Stimulated activated CD8-positive, alpha-beta memory T cell treated with anti-CD3 and anti-CD28 coated beads, Interleukin-15, amount 100 ng/mL, for 24 hours (primary cell): ENCODE measurements at regions not wholly inside any gene's neighbourhood (a gene's known extent, or its start where the extent isn't known, plus 50 kb on each side); places are given as distances from the start of the nearest gene placed in this dataset.
"Not testable (repeated sequence)": the region's sequence is repeated elsewhere in the genome, so short reads cannot be mapped to it uniquely, and the experiment has no call there.

ENCODE experiments used
- DNase-seq: peaks from one replicate; pipeline ENCODE4 v3.0.0-alpha.2; 2020; ENCODE audit warnings: low read depth

DNA sequence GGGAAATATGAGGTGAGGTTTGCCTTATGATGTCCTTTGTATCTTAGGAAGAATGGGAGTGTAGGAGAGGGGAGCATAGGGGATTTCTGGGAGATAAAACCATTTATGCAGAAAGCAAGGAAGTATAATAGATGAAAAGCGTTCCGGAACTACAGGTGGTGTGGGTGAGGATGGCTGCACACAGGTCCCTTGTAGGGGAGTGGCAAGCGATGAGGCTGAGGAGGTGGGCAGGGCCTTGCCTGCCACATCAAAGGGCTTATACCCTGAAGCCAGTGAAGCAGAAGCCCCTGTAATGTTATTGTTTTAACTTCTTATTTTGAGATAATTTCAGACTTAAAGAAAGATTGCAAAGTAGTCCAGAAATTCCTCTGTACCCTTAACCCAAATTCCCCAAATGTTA, 107.3 kb upstream of the IKBKE start:
- not testable (repeated sequence) for DNase-seq

DNA sequence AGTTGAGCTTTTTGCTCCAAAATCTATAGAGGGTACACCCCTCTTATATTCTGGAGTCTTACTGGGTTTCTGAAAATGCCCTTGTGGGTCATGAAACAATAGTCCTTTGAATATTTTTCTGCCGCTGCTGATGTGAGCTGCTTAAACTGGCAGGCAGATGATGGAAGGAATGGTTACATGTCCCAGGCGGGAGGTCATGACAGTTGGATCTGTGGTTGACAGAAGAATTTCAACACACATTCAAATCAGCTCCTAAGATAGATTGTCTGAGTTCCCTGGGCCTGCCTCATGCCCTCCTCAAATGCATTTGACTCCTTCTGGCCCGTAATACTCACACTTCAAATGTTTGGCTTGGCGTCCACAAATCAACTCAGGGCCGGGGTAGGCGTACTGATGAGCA, 105.0 kb upstream of the IKBKE start:
- DNase-seq = not testable (repeated sequence)

DNA sequence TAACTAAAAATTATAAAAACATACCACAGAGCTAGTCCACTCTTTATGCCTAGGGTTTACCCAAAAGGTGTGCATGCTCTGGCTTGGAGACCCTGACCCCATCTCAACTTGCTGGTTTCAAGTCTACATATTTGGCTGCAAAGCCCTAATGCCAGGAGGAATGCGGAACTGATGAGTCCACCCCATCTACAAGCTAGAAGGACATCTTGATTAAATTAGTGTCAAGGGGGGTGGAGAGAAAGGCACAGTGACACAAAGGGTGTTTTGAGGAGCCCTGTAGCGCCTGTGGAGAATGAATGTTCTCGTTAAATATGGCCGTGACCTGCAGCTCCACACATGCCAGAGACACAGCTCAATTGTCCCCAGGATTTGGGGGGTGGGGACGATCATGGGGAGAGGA, 104.1 kb upstream of the IKBKE start:
- DNase-seq = not testable (repeated sequence)

DNA sequence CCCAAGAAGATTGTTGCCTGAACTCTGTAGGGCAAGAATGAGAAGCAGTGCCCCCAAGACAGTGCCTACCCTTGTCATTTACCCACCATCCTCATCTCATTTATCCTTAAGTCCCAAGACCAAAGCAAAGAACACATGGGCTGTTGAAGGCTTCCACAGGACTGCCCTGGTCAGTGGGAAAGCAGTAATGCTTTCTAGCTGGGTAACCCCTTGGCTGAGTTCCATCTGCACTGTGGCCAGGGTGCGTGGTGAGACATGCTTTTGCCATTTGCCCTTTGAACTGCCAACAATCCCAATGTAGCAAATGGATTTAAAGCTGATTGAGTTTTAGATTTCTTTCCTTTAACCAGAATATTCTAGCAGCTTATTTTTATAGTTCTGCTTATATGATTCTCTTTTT, 103.5 kb upstream of the IKBKE start:
- DNase-seq = not testable (repeated sequence)

DNA sequence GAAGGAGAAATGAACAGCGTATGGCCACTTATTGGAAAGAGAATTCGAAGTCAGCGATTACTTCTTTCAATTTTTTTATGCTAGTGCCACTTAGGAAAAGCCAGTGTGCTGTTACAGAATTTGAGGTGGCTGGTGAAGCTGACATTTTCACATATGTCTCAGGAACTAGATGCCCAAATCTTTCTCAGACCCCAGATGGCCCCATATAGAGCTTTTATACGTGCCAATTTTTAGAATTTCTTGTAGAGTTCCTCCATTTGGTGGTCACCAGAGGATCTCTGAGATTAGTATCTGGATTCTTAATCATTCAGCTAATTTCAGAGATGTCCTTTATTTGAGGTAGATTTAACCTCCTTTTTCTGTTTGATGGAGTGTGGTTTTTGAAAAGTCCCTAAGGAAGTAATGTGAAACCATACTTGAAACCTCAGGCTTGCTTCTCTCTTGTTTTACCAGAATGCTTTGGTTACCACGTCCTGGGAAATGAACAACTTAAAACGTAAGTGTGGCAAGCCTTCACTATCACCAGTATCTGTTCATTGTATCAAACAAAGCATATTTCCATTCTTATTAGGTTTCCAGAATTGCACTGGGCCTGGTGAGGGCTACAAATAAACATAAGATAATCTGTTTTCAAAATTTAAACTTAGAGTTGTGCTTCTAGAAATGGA, 102.2 kb upstream of the IKBKE start:
- not testable (repeated sequence) for DNase-seq

DNA sequence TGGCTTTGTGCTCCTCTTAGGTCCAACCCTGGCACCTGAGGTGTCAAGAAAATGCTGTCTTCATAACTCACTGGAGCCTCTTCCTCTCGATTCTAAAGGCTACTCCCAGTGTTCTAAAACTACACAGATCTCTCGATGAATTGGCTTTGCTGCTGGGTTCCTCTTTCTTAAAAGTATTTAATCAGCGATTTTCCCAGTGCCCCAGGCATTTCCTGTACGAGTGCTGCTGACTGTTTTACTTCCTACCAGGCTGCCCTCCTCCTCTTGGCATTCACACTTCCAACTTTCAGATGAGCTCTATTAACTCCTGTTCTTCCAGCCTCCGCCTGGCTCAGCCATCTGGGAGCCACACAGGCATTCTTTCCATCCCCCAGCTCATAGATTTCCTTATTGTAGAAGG, 95.6 kb upstream of the IKBKE start:
- DNase-seq = not testable (repeated sequence)

DNA sequence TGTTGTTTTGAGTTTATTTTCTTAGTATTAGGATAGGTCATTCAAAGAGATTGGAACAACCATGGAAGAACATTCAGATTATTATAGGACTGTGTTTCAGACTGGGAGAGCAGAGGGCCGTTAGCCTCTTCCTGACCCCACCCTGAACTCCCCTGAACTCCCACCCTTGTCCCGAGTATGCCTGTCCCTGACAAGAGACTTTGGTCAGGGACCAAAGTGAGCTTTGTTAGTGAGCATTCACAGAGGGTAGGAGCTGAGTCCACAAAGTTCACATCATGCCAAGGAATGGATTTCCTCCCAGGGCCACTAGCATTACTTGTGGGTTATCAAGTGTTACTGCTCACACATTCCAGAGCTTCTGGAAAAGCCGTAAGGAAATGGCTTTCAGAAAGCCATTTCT, 94.7 kb upstream of the IKBKE start:
- DNase-seq = not testable (repeated sequence)

DNA sequence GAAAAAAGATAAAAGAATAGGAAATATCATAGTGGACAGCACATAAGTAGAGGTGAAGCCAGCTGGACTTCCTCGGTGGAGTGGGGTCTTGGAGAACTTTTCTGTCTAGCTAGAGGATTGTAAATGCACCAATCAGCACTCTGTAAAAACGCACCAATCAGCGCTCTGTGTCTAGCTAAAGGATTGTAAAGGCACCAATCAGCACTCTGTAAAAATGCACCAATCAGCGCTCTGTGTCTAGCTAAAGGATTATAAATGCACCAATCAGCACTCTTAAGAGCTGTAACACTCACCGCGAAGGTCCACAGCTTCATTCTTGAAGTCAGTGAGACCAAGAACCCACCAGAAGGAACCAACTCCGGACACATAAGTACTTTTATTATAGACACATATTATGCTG, 91.8 kb upstream of the IKBKE start:
- not testable (repeated sequence) for DNase-seq

DNA sequence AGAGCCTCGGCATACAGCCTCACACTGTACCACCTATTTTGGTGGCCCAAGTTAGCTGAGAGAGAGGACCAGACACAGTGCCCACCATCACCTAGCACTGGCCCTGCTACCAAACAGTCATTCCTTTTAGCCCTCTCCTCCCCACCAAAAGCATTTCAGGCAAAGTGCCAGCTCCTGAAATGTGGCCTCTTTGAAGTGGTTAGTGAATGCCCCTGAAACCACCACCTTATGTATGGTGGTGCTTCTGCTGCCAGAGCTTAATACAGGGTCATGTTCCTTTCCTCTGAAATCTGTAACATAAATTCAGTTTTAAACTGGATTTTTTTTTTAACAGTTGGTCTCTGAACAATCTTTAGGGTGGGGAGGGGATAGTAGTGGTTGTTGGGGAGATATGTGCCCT, 91.0 kb upstream of the IKBKE start:
- not testable (repeated sequence) for DNase-seq

DNA sequence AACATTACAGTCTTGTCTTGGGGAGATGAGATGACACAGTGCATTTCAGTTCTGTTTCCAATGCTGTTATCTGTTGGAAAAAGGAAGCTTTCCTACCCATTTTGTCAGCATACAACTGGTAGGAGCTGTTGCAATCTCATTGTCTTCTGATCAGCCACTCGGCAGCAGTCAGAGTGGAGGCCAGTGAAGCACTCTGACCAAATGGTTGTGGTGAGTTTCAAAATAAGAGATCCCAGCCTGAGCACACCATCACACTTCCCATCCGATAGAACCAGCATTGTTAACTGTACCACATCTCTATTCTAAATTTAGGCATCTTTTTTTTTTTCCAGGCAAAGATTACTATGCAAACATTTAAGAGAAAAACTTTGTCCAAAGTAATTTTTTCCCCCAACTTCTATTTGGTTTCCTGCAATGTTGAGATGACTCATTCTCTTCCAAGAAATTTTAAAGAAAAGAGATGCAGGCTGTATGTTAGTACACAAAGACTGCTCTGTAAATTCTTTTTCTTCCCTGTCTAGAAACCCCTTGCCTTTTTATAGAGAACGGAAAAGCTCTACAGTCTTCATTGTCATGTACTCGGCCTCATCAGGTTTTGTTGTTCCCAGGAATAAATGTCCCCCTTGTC, 90.0 kb upstream of the IKBKE start:
- not testable (repeated sequence) for DNase-seq

DNA sequence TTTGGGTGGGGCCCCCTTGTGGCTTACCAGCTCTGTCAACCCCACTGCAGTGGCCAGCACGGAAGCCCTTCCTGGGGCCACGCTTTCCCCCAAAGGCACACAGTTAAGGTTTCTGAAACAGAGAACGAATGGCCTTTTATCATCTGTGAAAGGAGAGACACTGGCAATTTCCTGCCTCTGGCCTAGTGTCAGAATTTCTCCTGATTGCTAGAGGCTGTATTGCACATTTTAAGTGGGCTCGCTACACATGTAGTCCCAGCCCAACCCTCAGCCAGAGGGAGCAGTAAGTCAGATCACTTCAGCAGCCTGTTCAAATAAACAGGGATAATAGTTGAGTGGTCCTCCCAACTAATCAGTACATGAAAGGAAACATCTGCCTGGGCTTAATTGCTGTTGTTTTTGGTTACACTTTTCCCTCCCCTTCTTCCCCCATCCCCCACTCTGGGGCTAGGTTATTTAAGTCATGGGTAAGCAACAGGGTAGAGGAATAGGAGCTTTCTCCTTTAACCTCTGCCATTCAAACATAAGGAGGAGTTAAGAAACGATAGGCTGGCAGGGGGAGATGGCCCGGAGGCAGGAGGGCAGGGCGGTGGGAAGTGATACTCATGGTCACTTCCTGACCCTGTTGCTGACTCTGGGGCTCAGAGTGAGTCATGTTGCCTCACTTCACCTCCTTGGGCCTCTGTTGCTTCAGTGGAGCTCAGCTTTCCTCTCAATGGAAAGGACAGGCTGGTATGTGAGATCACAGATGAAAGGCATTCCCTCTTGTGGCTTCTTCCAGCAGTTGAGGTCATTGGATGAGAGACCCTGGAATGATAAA, 89.3 kb upstream of the IKBKE start:
- DNase-seq = not testable (repeated sequence)

DNA sequence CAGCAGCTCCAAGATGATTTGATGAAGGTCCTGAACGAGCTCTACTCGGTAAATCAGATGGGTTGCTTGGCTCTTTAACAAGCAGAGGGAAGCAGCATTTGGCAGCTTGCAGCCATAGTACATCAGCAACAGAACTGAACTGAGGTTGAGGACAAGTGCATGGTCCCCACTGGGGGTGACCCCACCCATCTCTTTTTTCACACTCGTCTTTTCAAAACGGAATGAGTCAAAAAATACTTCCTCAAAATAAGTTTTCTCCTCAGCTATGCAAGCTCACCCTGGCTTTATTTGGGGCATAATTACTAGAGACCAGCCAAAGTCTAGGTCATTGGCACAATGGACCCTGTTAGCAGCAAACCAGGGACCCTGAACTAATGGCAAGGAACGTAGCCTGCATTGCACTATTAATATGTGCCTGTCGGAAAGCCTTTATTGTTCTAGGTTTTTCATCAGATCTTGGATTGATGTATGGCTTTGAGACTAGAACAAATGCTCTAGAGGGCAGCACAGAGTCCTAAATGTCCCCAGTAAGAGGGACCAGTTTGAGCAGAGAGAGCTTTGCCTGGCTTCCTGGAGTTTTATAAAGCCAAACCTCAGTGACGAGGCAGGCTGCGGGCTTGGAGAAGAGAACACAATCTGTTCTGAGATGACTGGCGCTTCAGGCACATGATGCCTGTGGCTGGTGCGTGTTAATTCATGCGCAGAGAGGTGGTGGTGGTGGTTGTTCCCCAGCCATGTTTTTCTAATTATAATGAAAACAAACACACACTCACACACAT, 86.1 kb upstream of the IKBKE start:
- DNase-seq = not testable (repeated sequence)

DNA sequence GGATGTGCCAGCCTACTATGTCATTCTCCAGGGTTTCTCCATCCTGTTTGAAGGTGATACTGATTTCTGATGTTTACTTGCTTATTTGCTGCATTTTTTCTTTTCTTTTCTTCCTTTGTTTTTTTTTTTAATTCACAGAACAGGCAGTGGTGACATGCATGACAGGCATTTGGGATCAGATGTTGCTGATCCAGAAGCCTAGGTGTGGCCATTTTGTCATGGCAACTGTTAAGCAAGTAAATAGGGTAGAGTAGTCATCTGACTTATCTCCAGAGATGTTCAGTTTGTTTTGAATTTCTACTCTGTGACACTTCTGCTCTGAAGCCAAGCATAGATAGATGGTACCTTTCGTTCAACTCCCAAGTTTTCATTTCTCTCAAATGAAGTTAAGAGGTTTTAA, 85.4 kb upstream of the IKBKE start:
- not testable (repeated sequence) for DNase-seq

DNA sequence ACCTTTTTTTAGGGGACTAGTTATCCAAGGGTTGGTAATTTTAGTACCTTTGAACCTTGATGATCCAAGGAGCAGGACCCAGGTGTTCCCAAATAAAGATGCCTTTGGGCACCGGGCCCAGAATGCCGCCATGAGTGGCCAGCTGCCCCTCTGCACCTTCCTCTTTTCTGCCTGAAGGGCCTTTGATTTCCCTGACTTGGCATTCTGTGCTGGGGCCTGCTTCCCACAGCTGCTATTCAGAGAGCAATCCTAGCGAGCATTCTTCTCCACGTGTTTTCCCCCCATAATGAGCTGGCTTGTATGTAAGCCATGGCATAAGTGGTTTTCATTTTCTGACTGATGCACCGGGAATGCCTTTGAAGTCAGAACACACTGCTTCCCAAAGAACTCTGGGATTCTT, 82.6 kb upstream of the IKBKE start:
- not testable (repeated sequence) for DNase-seq

DNA sequence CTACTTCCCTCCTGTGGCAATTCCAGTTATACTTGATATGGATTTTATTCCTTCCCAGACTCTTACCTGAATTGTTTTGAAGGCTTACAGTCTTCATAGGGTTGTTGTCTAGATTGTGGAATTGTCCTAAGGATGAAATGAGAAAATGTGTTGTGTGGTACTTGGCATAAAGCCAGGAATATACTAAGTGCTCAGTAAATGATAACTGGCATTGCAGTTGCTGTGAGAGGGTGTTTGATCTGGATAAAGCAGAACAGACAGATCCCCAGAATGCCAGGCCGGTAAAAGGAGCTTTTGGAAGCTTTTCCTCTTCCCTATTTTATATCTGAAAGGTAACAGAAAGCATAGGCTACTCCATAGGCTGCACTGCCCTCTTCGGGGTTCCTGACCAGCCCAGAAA, 78.4 kb upstream of the IKBKE start:
- DNase-seq = not testable (repeated sequence)

DNA sequence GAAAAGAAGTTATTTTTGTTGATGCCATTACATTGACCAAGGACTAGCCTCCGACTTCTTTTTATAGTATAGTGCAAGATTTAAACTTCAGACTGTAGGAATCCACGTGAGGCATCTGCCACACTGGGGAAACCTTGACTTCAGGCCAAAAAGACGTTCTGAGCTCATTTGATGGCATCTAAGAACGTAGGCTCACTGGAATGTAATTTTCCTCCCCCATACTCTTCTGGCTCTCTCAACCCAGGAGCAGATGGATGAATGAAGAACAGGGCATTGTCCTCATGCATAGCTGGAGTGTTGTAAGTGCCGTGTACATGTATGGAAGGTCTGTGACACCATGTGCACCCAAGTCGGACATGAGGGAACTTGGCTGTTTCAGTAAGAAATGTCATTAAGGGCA, 72.8 kb upstream of the IKBKE start:
- not testable (repeated sequence) for DNase-seq

DNA sequence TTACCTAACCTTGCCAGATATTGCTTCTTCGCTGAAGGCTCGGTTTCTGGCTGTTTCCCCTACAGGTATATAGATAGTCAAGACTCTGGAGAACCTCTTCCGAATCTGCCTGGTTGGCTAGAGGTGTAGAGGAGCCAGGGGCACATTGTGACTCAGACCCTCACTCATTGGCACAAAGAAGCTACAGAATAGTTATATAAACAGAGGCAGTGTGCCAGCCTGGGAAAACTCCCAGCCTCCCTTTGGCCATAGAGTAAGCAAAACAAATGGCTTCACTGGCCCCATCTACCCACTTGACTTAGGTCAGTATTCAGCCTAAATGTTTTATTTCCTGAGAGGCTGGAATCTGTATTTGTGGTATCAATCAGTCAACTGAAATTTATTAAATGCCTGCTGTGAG, 72.0 kb upstream of the IKBKE start:
- DNase-seq = not testable (repeated sequence)

DNA sequence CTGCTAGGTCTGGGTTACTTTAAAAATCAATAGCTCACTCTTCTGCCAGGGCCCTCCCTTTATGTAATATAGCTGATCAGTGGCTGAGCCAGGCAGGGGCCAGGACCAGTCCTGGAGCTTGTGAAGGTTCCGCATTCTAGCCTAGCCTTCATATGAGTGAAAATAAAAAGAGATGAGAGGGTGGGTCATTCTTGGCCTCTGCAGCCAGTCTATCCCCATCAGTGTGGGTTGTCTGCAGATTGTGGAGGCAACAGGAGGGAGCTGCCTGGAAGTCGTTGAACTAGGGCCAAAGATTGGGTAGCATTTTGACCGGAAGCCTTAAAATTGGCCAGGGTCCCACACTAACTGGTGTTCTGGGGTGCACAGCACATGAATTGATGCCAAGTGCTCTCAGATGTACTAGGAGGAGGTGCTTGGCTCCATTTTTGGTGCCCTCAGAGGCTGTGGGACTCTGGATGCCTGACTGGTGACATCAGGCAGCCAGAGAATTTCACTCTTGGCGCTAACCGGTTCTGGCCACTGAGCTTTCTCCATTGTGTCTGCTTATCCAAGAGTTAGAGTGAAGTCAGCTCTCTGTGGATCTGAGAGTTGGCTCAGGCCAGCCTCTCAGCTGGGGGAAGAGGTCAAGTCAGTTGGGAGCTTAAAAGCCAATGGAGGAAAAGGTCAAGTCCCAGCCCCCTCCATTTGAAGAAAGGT, 66.5 kb upstream of the IKBKE start:
- DNase-seq = not testable (repeated sequence)

DNA sequence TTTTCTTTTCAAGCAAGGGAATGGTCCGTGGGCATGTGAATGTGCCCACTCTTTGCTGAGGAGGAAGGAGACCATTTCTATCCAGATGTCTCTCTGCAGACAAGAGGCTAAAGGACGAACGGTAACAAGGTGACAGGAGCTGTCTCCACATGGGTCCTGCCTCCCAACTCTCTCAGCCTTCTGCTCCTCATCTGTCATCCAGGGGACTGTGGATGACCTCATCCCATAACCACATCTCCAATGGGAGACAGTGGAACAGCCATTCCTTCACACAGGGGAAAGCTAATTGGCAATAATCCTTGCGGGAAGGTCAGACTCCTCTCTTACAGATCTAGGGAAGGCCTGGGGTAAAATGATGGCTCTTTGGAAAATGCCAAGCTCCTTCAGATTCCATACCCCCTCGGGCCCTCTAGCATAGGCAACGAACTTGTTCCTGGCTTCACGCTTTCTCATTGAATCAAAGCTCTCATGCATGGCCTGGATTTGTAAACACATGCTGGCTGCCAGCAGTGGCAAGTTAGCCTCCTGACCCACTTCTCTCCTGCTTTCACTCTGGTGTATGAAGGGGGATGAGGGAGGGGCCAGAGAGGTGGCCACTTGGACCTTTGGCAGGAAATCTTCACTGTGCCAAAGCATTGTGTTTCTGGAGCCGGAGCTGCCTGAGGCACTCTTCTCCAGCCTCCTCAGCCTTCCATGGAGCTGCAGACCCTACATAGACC, 65.8 kb upstream of the IKBKE start:
- DNase-seq = not testable (repeated sequence)

DNA sequence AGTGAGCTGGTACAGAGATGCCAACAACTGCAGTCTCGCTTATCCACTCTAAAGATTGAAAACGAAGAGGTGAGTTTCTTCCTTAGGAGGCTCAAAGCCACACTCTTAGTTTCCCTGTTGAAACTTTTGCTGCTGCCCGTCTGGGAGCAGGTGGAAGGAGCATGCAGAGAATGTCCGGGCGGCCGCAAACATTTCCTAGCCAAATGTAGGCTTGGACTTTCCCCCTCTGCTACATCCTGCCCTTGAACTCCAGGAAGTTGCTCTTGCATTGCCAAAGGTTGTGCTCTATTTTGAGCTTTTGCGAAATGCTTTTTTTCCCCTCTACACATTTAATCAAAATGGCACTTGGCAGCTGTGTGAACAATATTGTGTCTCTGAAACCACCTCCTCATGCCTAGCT, 65.0 kb upstream of the IKBKE start:
- not testable (repeated sequence) for DNase-seq
